RWPE1 (cell line): ENCODE measurements at regions not wholly inside any gene's neighbourhood (a gene's known extent, or its start where the extent isn't known, plus 50 kb on each side); places are given as distances from the start of the nearest gene placed in this dataset.

Experiments used
- CTCF ChIA-PET: fragments of 350-600 bp; sonication (Branson Sonifier 250); formaldehyde crosslinking; extraction: SDS; loops from one replicate; lab custom pipeline; 2021; lab: Yijun Ruan, JAX
- POLR2A ChIA-PET: fragments of 400-600 bp; formaldehyde crosslinking; extraction: SDS; loops from one replicate; lab custom pipeline; 2020; ENCODE audit warnings: antibody characterized with exemption; ENCODE audit not compliant: low non-redundant PET; lab: Yijun Ruan, JAX
- DNase-seq: peaks from one replicate; pipeline ENCODE4 v3.0.0; 2012; ENCODE audit warnings: low spot score
- H3K27ac ChIP-seq: fragments of 450-650 bp; 2 replicates; pipeline ENCODE4 v1.5.1; 2017
- CTCF ChIP-seq: fragments of 450-650 bp; conservative IDR thresholded peaks from 2 replicates; pipeline ENCODE4 v1.5.1; 2017; ENCODE audit warnings: low read depth, mild to moderate bottlenecking

DNA sequence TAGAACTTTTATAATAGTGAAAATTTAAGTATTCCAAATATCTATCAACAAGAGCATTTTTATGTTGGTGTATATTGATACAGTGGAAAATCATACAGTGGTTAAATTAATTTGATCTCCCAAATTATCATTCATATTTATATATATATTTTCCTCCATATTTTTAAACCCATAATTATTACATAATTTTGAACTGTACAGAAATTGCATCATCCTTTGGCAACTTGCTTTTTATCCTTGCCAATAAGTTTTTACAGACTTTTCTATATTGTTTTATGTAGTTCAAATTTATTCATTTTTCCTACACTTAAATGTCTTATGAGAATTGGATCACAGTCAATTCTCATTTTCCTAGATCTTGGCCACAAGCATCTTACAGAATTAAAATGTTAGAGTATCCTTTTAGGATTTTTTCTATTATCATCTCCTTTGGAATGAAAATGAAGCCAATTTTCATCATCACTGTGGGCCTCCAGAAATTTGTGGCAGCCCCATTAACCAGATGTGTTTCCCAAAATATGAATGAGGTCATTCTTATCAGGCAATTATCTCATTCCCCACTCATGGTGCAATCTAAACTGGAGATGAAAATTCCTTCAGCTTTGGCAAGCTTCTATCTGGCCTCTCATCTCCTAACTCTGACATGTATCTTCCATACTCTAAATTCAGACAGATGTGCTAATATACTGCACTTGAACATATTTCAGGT is 94.2 kb upstream of the DLGAP1 start:
- no peak overlapping the region for H3K27ac ChIP-seq
- no peak for DNase-seq
- ChIA-PET CTCF (no interaction called here), POLR2A (no interaction called here)
- TF ChIP-seq CTCF = no peak

DNA sequence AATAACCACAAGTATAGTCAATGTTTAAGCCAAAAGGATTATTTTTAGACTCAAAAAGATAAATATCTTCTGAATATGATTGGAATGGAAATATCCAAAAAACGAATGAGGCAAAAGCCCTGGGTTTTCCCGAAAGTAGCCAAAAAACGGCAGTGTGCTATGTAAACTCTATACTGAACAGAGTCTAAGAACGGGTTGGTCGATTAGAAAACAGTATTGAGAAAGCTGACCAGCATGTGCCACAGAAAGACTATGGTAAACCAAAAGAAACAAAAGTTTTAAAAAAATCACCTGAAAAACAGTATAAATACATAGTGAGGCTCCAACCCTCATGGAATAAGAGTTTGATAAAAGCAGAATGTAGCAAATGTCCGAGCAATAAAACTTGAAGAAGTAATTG is 92.0 kb upstream of the DLGAP1 start:
- H3K27ac ChIP-seq = no peak overlapping the region
- TF ChIP-seq CTCF = no peak
- ChIA-PET POLR2A (no interaction called here), CTCF (no interaction called here)
- DNase-seq = no peak

DNA sequence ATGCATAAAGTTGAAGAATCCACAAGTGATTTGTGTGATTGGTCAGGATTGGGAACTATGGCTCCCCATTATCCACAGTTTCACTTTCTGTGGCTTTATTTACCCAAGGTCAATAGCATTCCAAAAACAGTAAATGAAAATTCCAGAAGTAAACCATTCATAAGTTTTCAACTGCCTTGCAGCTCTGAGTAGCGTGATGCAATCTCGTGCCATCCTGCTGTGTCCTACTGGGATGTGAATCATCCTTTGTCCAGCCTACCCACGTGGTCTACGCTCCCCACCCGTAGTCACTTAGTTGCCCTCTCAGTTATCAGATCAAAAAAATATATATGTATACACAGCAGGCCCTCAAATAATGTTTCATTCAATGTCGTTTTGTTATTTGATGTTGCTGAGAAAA is 89.0 kb upstream of the DLGAP1 start:
- POLR2A ChIA-PET = no interaction called here

GRCh38 chr18:4543711-4544110 is 88.6 kb upstream of the DLGAP1 start:
- no peak for TF ChIP-seq CTCF
- no peak overlapping the region for H3K27ac ChIP-seq
- CTCF ChIA-PET = no interaction called here
- POLR2A ChIA-PET = no interaction called here
- no peak for DNase-seq

More for the DNA sequence above, 89.0 kb upstream of the DLGAP1 start:
- no peak overlapping the region for H3K27ac ChIP-seq
- no peak for TF ChIP-seq CTCF
- DNase-seq = no peak
- CTCF ChIA-PET = no interaction called here

DNA sequence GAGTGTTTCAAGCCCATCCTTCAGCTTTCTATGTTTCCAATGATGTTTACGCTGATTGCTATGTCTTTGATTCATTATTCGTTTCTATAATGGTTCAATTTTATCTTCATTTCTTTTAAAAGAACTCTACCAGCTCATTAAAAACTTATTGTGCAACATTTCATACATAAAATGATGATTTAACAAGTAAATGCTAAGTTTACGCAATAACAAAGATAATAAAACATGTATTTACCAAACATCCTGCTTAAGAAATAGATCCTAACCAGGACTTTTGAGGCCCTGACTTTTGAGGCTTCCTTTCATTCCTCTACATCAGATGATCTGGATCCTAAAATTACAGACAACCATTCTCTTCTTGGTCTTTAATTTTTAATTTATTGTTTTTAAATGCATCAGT is 86.5 kb upstream of the DLGAP1 start:
- no peak for TF ChIP-seq CTCF
- CTCF ChIA-PET = no interaction called here
- no peak for DNase-seq
- H3K27ac ChIP-seq = no peak overlapping the region
- POLR2A ChIA-PET = no interaction called here

DNA sequence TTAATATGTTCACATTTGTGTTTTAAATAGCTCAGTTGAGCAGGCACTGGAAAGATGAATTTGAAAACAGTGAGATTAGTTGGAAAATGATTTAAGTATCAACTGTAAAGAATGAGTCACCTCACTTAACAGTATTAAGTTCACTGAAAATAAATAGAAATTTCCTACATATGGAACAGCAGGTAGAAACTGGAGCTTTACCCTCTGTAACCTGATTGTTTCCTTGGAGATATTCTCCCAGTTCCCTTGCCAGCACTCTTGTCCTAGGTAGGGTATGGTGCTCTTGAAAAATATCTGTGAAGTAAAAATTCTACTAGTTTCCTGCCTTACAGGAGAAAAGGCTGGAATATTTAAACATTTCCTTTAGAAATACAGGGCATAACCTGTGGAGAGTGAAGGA is 81.3 kb upstream of the DLGAP1 start:
- CTCF ChIA-PET = no interaction called here
- no peak overlapping the region for H3K27ac ChIP-seq
- no peak for DNase-seq
- TF ChIP-seq CTCF = no peak
- POLR2A ChIA-PET = no interaction called here
